Dermis microvascular lymphatic vessel endothelial cell (primary cell): ENCODE measurements at regions not wholly inside any gene's neighbourhood (a gene's known extent, or its start where the extent isn't known, plus 50 kb on each side); places are given as distances from the start of the nearest gene placed in this dataset.
"Not testable (repeated sequence)": the region's sequence is repeated elsewhere in the genome, so short reads cannot be mapped to it uniquely, and the experiment has no call there.

Experiments used
- DNase-seq, 2 donors: peaks; one replicate each; pipeline versions ENCODE4 v3.0.0 to v3.0.0-alpha.2; 2010; ENCODE audit warnings: low read depth in 2 of 2

- not testable (repeated sequence) for DNase-seq
Observed at GRCh38 chr2:66177128-66177796, 257.7 kb upstream of the MEIS1 start.

- no peak for DNase-seq
Observed at GRCh38 chr2:66174491-66174890, 260.4 kb upstream of the MEIS1 start.

- no peak for DNase-seq
Observed at GRCh38 chr2:66173645-66174044, 261.3 kb upstream of the MEIS1 start.

- no peak for DNase-seq
Observed at GRCh38 chr2:66171530-66171929, 263.4 kb upstream of the MEIS1 start.

- DNase-seq, result no peak
Observed at GRCh38 chr2:66170744-66171330, 264.1 kb upstream of the MEIS1 start.

GRCh38 chr2:66169076-66169475 lies 265.8 kb upstream of the MEIS1 start:
- no peak for DNase-seq

GRCh38 chr2:66164470-66164869 lies 270.5 kb upstream of the MEIS1 start:
- no peak for DNase-seq

- DNase-seq, result no peak
Observed at GRCh38 chr2:66156171-66156570, 278.8 kb upstream of the MEIS1 start.

GRCh38 chr2:66153941-66154340 lies 281.0 kb upstream of the MEIS1 start:
- no peak for DNase-seq

- no peak for DNase-seq
Observed at GRCh38 chr2:66145490-66145889, 289.4 kb upstream of the MEIS1 start.

- DNase-seq, result not testable (repeated sequence)
Observed at GRCh38 chr2:66144324-66144723, 290.6 kb upstream of the MEIS1 start.

GRCh38 chr2:66137606-66138130 lies 297.3 kb upstream of the MEIS1 start:
- DNase-seq, result no peak

GRCh38 chr2:66134138-66134701 lies 300.7 kb upstream of the MEIS1 start:
- DNase-seq, result no peak

GRCh38 chr2:66127656-66128055 lies 307.3 kb upstream of the MEIS1 start:
- no peak for DNase-seq

GRCh38 chr2:66127061-66127460 lies 307.9 kb upstream of the MEIS1 start:
- no peak for DNase-seq

- no peak for DNase-seq
Observed at GRCh38 chr2:66125951-66126350, 309.0 kb upstream of the MEIS1 start.

- no peak for DNase-seq
Observed at GRCh38 chr2:66122516-66122915, 312.4 kb upstream of the MEIS1 start.

- no peak for DNase-seq
Observed at GRCh38 chr2:66121946-66122345, 313.0 kb upstream of the MEIS1 start.

- DNase-seq, result no peak
Observed at GRCh38 chr2:66113988-66114625, 320.8 kb upstream of the MEIS1 start.

- DNase-seq, result no peak
Observed at GRCh38 chr2:66111706-66112105, 323.2 kb upstream of the MEIS1 start.

- DNase-seq, result no peak
Observed at GRCh38 chr2:66110608-66111007, 324.3 kb upstream of the MEIS1 start.

GRCh38 chr2:66110086-66110485 lies 324.8 kb upstream of the MEIS1 start:
- DNase-seq, result no peak

GRCh38 chr2:66109419-66109818 lies 325.5 kb upstream of the MEIS1 start:
- no peak for DNase-seq
